ENCODE measurements at regions not wholly inside any gene's neighbourhood (a gene's known extent, or its start where the extent isn't known, plus 50 kb on each side); places are given as distances from the start of the nearest gene placed in this dataset.

DNA sequence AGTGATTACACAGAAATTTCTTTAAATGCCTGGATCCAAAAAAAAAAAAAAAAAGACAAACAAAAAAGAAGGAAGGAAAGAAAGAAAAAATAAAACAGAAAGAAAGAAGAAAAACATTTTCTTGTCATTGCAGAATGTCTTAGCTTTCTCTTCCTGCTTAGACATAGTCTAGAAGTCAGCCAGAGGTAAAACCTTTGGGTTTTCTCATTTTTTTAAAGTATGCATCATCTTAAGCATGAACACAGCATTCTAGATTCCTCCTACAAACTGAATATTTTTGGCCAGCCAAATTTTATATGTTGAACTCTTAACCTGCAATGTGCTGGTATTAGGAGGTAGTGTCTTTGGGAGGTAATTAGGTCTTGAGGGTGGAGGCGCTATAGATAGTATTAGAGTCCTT, 243.9 kb downstream of the TRIB2 start:
- Mint-ChIP-seq H3K27me3 (peaks cover 35% of the 10 kb centered on the region), H3K36me3 (ENCODE audit: low read depth) (no peaks in the 10 kb centered on the region), H3K27ac (no peak overlapping the region), H3K4me1 (peaks cover 13% of the 10 kb centered on the region), H3K9me3 (peaks cover 10% of the 10 kb centered on the region), H3K4me3 (no peak overlapping the region)
- intact Hi-C loops (cut with micrococcal nuclease) = no loop called here
- DNase-seq = no peak

DNA sequence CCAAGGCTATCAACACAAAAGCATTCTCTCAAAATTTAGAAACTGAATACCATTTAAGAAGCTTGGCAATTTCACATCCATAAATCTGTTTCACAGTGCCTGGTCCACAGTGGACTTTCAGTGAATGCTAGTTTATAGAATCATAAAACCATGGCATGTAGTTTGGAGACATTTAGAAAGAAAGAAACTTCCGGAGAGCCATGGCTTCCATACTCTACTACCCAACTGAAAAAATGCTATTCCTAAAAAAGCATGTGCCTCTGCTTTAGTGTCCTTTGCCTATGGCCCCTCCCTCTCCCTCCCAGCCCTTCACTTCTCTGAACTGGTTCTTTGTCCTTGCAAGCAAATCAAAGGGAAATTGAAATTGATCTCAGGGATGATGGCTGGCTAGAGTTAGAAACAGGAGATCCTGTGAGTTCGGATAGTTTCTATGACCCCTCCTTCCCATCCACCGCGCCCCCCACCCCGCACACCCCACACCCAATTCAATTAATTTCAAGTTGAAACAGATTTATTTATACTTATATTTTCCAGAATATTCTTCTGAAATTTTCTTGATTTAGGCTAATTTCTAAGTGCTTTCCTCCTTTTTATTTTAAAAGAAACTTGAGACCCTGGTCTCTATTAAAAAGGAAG, 248.3 kb downstream of the TRIB2 start:
- H3K4me1 Mint-ChIP-seq = peaks cover 19% of the 10 kb centered on the region
- H3K27me3 Mint-ChIP-seq = peaks cover 18% of the 10 kb centered on the region
- H3K27ac Mint-ChIP-seq = peak overlapping the region; percentile 30
- intact Hi-C loops (cut with micrococcal nuclease) = loop anchor here (5.0 kb wide), 1 partner anchor 108 kb away; no protein-coding TSS in a partner anchor
- H3K4me3 Mint-ChIP-seq = peak overlapping the region; percentile 25
- DNase-seq = no peak
- peaks cover 13% of the 10 kb centered on the region for H3K9me3 Mint-ChIP-seq
- peaks cover 2% of the 10 kb centered on the region for H3K36me3 Mint-ChIP-seq (ENCODE audit: low read depth)

DNA sequence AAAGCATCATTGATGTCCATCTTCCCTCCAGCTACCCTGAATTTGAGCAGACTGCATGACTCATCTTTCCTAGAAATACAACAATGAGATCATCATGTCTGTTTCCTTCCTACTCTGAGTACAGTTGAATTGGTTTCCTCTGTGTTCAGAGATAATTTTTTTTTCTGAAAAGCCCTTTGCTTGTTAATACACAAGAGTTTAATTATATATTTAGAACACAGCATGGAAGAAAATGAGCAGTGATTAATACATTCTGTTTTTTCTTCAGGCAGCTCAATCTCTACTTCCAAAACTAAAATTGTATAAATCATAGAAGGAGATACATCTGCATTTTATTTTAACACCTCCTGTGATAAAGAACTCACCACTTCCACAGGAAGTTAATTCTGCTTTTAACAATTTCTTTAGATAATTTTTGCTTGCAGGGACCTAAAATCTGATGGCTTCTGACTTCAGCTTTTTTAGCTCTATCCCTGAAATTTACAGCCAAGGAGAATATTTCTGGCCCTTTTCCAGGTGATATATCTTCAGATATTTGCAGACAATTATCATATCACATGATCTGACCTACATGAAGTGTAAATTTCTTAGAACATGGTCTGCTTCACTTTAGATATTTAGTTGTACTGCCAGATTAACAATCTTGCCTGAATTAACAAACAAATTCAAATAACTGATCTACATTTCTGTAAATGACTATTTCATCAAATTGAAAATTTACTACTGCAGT, 249.0 kb downstream of the TRIB2 start:
- peaks cover 19% of the 10 kb centered on the region for H3K4me1 Mint-ChIP-seq
- intact Hi-C loops (cut with micrococcal nuclease) = loop anchor here (5.0 kb wide), 1 partner anchor 108 kb away; no protein-coding TSS in a partner anchor
- peak; percentile 60 for DNase-seq
- peak overlapping the region; percentile 21 for H3K4me3 Mint-ChIP-seq
- peaks cover 16% of the 10 kb centered on the region for H3K27me3 Mint-ChIP-seq
- peaks cover 13% of the 10 kb centered on the region for H3K9me3 Mint-ChIP-seq
- H3K27ac Mint-ChIP-seq = no peak overlapping the region
- H3K36me3 Mint-ChIP-seq (ENCODE audit: low read depth) = peaks cover 2% of the 10 kb centered on the region

DNA sequence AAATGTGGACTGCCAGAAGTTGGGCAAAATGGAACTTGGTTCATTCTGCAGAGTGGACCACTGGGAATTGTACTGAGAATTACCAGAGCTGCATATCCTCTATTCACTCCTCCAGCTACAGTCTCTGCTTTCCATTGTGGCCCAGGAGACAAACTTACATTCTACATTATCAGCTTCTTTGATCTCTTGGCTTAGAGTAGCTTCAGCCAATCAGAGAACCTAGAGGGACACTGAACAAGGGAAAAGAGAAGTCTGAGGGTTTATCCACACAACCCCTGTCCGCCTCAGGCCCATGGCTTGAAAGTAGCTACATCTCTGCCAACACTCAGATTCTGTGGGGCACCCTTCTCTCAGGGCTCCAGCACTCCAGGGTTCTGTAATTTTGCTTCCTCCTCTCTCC, 251.1 kb downstream of the TRIB2 start:
- no peak overlapping the region for H3K4me3 Mint-ChIP-seq
- H3K9me3 Mint-ChIP-seq = peaks cover 11% of the 10 kb centered on the region
- no peak overlapping the region for H3K27ac Mint-ChIP-seq
- peaks cover 2% of the 10 kb centered on the region for H3K36me3 Mint-ChIP-seq (ENCODE audit: low read depth)
- no peak for DNase-seq
- H3K27me3 Mint-ChIP-seq = peaks cover 19% of the 10 kb centered on the region
- intact Hi-C loops (cut with micrococcal nuclease) = loop anchor here (5.0 kb wide), 1 partner anchor 111 kb away; no protein-coding TSS in a partner anchor
- H3K4me1 Mint-ChIP-seq = peaks cover 16% of the 10 kb centered on the region

DNA sequence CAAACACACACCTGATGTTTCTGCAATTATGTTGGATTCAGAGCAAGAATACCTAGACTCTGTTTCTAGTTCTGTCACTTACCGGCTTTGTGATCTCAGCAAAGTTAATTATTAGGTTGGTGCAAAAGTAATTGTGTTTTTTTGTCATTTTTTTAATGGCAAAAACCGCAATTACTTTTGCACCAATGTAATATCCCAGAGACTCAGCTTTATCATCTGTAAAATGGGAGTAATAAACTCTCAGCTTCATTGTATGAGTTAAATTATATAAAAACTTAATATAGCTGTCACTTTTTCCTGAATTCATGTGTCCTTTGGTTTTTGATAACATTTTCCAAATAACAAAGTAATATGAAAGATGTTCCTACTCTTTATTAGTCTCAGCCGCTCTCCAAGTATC, 251.7 kb downstream of the TRIB2 start:
- peaks cover 2% of the 10 kb centered on the region for H3K36me3 Mint-ChIP-seq (ENCODE audit: low read depth)
- H3K9me3 Mint-ChIP-seq = peaks cover 11% of the 10 kb centered on the region
- H3K4me3 Mint-ChIP-seq = no peak overlapping the region
- intact Hi-C loops (cut with micrococcal nuclease) = loop anchor here (5.0 kb wide), 1 partner anchor 111 kb away; no protein-coding TSS in a partner anchor
- DNase-seq = no peak
- peaks cover 19% of the 10 kb centered on the region for H3K27me3 Mint-ChIP-seq
- no peak overlapping the region for H3K27ac Mint-ChIP-seq
- peaks cover 15% of the 10 kb centered on the region for H3K4me1 Mint-ChIP-seq

DNA sequence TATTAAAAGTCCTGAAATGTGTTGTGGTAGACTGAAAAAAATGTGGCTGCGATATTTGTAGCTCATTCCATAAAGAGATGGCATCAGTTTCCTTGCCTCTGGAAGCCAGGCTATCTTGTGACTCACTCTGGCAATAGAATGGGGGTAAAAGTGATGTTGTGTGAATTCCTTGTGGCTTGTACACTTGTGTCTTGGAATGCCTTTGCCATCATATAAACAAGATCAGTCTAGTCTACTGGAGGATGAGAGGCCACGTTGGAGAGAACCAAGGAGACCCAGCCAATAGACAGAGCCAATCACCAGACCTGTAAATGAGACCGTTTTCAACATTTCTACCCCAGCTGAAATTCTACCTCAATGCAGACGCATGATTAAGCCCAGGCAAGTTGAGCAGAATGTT, 254.1 kb downstream of the TRIB2 start:
- Mint-ChIP-seq H3K9me3 (peaks cover 8% of the 10 kb centered on the region), H3K27ac (no peak overlapping the region), H3K4me1 (peaks cover 4% of the 10 kb centered on the region), H3K27me3 (peaks cover 23% of the 10 kb centered on the region), H3K4me3 (no peak overlapping the region), H3K36me3 (ENCODE audit: low read depth) (peaks cover 2% of the 10 kb centered on the region)
- intact Hi-C loops (cut with micrococcal nuclease) = no loop called here
- no peak for DNase-seq

DNA sequence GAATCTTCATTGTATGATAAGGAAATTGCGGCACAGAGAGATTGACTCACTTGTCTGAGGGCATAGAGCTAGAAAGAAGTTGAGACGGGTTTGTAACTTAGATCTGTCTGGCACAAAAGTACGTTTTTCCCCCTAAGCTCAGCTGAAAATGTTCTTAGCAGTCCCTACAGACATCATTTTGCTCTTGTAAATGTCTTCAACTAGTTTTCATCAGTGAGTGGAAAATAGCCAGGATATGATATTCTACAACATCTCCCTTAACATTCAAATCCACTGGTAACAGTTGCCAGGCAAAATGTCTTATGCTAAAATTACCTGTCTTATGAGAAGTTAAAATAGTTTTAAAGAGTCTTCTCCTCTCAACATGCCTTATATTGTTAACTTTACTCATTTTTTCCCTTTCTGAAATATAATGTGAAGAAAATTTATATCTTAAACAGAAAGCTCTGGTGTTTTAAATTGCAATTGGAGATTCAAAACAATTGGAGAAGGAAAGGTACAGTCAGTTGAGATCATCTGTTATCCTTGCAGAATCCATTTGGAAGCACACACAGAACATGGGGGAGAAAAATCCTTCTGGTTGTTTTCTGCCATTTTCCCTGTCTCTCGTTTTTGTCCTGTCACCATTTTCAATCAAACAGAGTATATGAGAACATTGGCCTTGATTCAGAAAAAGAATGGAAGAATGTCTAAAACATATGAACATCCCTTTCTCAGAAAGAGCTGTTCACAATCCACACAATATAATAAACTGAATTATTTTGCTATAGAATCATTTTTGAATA, 255.0 kb downstream of the TRIB2 start:
- Mint-ChIP-seq H3K4me1 (no peaks in the 10 kb centered on the region), H3K36me3 (ENCODE audit: low read depth) (peaks cover 2% of the 10 kb centered on the region), H3K9me3 (peaks cover 8% of the 10 kb centered on the region), H3K27ac (no peak overlapping the region), H3K4me3 (no peak overlapping the region), H3K27me3 (peaks cover 25% of the 10 kb centered on the region)
- intact Hi-C loops (cut with micrococcal nuclease) = no loop called here
- DNase-seq = no peak

DNA sequence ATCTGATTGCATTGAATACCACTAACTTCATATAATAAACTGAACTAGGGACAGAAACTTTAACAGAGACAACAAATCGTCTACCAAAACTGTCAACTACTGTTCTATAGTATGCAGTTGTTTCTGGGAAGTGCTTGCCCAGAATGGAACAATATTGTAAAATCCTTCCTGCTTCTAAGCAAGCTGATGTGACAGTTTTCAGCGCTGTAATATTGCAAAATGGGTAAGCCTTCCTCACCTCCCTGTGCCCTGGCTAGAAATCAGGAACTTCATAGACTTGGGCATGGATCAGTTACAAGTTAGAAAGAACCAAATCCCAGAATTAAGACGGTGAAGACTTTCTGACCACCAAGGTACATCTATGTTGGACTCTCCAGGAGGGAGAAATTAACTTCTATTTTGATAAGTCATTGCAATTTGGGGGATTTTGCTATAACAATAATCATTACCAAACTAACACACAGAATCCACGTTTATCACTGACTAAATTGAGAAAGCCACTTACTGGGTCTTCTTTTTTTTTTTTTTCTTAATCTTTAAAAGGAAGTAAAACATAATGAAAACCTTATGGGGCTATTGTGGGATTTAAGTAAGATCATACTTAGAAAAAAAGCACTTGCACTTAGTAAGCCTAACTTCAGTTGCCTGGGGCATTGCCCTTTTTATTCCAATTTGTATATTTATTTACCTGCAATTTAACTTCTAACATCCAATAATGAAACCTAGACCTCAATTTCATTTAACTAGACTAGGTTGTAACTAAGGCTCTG, 261.5 kb downstream of the TRIB2 start:
- no peak for DNase-seq
- intact Hi-C loops (cut with micrococcal nuclease) = no loop called here

DNA sequence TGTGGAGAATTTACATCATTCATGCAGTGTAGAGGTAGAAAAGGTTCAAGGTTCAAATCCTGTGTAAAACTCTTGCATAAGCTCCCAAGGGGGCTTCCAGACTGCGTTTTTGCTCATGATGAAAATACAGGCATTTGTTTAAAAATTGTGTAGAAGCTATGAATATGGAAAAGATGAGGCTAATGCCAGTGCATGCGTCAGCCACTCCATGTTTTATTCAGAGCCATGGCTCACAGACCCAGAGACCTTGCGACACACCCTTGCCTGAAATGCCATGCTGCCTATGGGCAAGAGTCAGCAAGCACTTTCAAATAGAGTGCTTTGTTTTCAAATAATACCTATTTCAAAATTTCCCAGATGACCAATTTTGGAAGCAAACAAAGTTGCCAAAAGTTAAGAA, 262.3 kb downstream of the TRIB2 start:
- no peaks in the 10 kb centered on the region for H3K9me3 Mint-ChIP-seq
- no peaks in the 10 kb centered on the region for H3K4me1 Mint-ChIP-seq
- H3K27ac Mint-ChIP-seq = no peak overlapping the region
- peaks cover 27% of the 10 kb centered on the region for H3K27me3 Mint-ChIP-seq
- H3K36me3 Mint-ChIP-seq (ENCODE audit: low read depth) = no peaks in the 10 kb centered on the region
- no peak for DNase-seq
- intact Hi-C loops (cut with micrococcal nuclease) = no loop called here
- no peak overlapping the region for H3K4me3 Mint-ChIP-seq

More for the DNA sequence above, 261.5 kb downstream of the TRIB2 start:
- no peaks in the 10 kb centered on the region for H3K4me1 Mint-ChIP-seq
- H3K4me3 Mint-ChIP-seq = no peak overlapping the region
- H3K9me3 Mint-ChIP-seq = no peaks in the 10 kb centered on the region
- no peak overlapping the region for H3K27ac Mint-ChIP-seq
- peaks cover 26% of the 10 kb centered on the region for H3K27me3 Mint-ChIP-seq
- no peaks in the 10 kb centered on the region for H3K36me3 Mint-ChIP-seq (ENCODE audit: low read depth)

DNA sequence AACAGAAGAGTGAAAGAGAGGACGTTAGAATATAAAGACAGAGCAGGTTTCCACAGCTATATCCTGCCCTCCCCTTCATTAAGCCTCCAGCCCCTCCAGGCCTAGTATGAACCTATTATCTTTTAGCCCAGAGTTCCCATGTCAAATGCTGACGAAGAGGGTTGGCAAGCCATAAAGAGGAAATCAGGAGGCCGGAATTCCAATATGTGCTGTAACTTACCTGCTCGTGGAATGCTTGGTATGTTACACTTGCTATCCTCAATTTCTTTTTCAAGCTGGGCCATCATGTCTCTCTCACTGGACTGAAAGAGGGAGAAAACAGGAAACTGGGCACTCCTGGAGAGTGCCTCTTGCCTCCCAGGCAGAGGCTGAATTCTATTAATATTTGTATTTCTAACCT, 264.1 kb downstream of the TRIB2 start:
- no peaks in the 10 kb centered on the region for H3K36me3 Mint-ChIP-seq (ENCODE audit: low read depth)
- no peak for DNase-seq
- intact Hi-C loops (cut with micrococcal nuclease) = no loop called here
- no peak overlapping the region for H3K27ac Mint-ChIP-seq
- H3K27me3 Mint-ChIP-seq = peaks cover 29% of the 10 kb centered on the region
- no peak overlapping the region for H3K4me3 Mint-ChIP-seq
- H3K9me3 Mint-ChIP-seq = no peaks in the 10 kb centered on the region
- H3K4me1 Mint-ChIP-seq = no peaks in the 10 kb centered on the region

DNA sequence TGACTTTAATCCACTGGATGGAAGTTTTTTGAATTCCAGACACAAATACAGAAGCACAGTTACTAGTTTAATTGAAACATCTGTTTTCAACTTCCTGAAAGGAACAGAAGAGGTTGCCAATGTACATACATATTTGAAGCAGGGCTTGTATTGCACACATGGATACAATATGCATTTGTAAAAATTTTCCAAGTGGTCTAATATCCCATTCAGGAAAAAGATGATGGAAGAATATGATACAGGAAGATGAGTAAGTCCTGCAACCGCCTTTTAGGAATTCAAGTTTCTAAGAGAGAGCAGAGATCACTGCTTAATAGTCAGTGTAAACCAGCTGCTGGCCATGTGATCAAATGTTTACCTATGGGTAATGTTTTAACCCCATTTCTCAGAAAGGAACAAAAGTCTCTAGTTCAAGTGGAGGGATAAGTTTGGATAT, 265.4 kb downstream of the TRIB2 start:
- intact Hi-C loops (cut with micrococcal nuclease) = no loop called here
- H3K4me3 Mint-ChIP-seq = no peak overlapping the region
- no peak overlapping the region for H3K27ac Mint-ChIP-seq
- no peak for DNase-seq
- H3K4me1 Mint-ChIP-seq = no peaks in the 10 kb centered on the region
- no peaks in the 10 kb centered on the region for H3K36me3 Mint-ChIP-seq (ENCODE audit: low read depth)
- H3K9me3 Mint-ChIP-seq = no peaks in the 10 kb centered on the region
- H3K27me3 Mint-ChIP-seq = peaks cover 26% of the 10 kb centered on the region

DNA sequence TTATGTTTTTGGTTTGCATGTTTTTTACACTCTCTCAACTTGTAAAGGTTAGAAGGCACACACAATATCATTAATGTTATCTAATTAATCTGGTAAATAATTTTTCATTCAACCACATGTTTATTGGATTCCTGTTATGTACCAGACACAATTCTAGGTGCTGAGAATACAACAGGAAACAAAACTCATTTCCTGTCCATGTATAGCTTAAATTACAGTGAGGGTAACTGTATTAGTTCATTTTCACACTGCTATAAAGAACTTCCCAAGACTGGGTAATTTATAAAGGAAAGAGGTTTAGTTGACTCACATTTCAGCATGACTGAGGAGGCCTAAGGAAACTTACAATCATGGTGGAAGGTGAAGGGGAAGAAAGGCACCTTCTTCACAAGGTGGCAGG, 270.5 kb downstream of the TRIB2 start:
- Mint-ChIP-seq H3K27ac (no peak overlapping the region), H3K27me3 (peaks cover 17% of the 10 kb centered on the region), H3K36me3 (ENCODE audit: low read depth) (no peaks in the 10 kb centered on the region), H3K4me1 (peaks cover 2% of the 10 kb centered on the region), H3K9me3 (no peaks in the 10 kb centered on the region), H3K4me3 (no peak overlapping the region)
- intact Hi-C loops (cut with micrococcal nuclease) = no loop called here
- DNase-seq = no peak

DNA sequence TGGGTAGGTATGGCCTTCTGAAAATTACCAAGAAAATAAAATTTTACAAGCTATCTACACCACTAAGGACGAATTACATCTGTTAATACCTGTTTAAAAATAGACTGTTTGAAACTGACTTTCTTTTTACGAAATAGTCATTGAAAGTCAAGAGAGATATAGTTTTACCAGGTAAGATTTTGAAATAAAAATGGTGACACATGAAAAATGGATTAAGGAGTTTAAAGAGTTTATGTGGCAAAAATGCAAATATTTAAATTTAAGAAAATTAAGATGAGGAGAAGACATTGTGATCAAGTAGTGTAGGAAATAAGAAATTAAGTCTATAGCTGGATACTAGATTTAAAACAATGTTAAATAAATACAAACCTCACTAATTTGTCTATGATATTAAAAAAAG, 271.5 kb downstream of the TRIB2 start:
- DNase-seq = no peak
- Mint-ChIP-seq H3K27me3 (peaks cover 16% of the 10 kb centered on the region), H3K4me1 (peaks cover 2% of the 10 kb centered on the region), H3K4me3 (no peak overlapping the region), H3K9me3 (no peaks in the 10 kb centered on the region), H3K27ac (no peak overlapping the region), H3K36me3 (ENCODE audit: low read depth) (no peaks in the 10 kb centered on the region)
- intact Hi-C loops (cut with micrococcal nuclease) = no loop called here
